DND-41 (cell line): ENCODE measurements at regions not wholly inside any gene's neighbourhood (a gene's known extent, or its start where the extent isn't known, plus 50 kb on each side); places are given as distances from the start of the nearest gene placed in this dataset.

Experiments used
- ATAC-seq: fragments of 200-7000 bp; cut with Tn5 transposase; 3 replicates; pipeline ENCODE4 v1.9.1; 2021; ENCODE audit warnings: low read depth; ENCODE audit not compliant: insufficient read depth
- DNase-seq: peaks from one replicate; pipeline ENCODE4 v3.0.0-alpha.2; 2020
- H2AFZ ChIP-seq: 2 replicates; pipeline ENCODE4 v1.6.0; 2012; ENCODE audit warnings: low read depth, low read length
- H3K27ac ChIP-seq: 2 replicates; pipeline ENCODE4 v1.5.1; 2012; ENCODE audit warnings: low read length, inconsistent platforms
- H3K27me3 ChIP-seq: fragments of 200-600 bp; sonication (generic); 2 replicates; pipeline ENCODE4 v1.6.0; 2012; ENCODE audit warnings: low read length, mild to moderate bottlenecking, inconsistent platforms; ENCODE audit not compliant: insufficient read depth, poor library complexity
- H3K36me3 ChIP-seq: 2 replicates; pipeline ENCODE4 v1.5.1; 2012; ENCODE audit warnings: low read length, inconsistent platforms; ENCODE audit not compliant: insufficient read depth
- H3K4me1 ChIP-seq: 2 replicates; pipeline ENCODE4 v1.5.1; 2012; ENCODE audit warnings: mild to moderate bottlenecking, low read length; ENCODE audit not compliant: insufficient read depth
- H3K4me2 ChIP-seq: 2 replicates; pipeline ENCODE4 v1.6.0; 2012; ENCODE audit warnings: mild to moderate bottlenecking, moderate library complexity, low read length, inconsistent platforms; ENCODE audit not compliant: insufficient read depth
- H3K4me3 ChIP-seq, 2 experiments: fragments of 200-600 bp in 1 of 2; shearing (Covaris generic) in 1 of 2; 2 replicates each; pipeline ENCODE4 v1.5.1; 2012 to 2016; ENCODE audit warnings: inconsistent platforms in 2 of 2, low read length in 2 of 2, mild to moderate bottlenecking in 2 of 2, low read depth in 1 of 2, moderate library complexity in 1 of 2
- H3K79me2 ChIP-seq: 2 replicates; pipeline ENCODE4 v1.6.0; 2012; ENCODE audit warnings: low read length, inconsistent platforms; ENCODE audit not compliant: insufficient read depth
- H3K9ac ChIP-seq: 2 replicates; pipeline ENCODE4 v1.6.0; 2012; ENCODE audit warnings: low read depth, mild to moderate bottlenecking, inconsistent platforms, low read length, moderate library complexity
- H3K9me3 ChIP-seq: 2 replicates; pipeline ENCODE4 v1.5.1; 2012; ENCODE audit warnings: low read length, moderate library complexity, mild to moderate bottlenecking, inconsistent platforms; ENCODE audit not compliant: insufficient read depth, severe bottlenecking
- H4K20me1 ChIP-seq: 2 replicates; pipeline ENCODE4 v1.6.0; 2012; ENCODE audit warnings: low read length; ENCODE audit not compliant: insufficient read depth
- EZH2 ChIP-seq: IDR thresholded peaks from 3 replicates; pipeline ENCODE4 v1.6.1; 2012; ENCODE audit warnings: borderline replicate concordance, low read depth, mild to moderate bottlenecking, moderate library complexity, low read length, inconsistent platforms; ENCODE audit not compliant: severe bottlenecking
- TF ChIP-seq, protein P1 (sequence below): IDR thresholded peaks from 2 replicates; pipeline ENCODE4 v1.5.1; 2012; ENCODE audit warnings: borderline replicate concordance, low read length, moderate library complexity, mild to moderate bottlenecking; ENCODE audit not compliant: poor library complexity, severe bottlenecking; ENCODE audit errors: extremely low read depth

DNA sequence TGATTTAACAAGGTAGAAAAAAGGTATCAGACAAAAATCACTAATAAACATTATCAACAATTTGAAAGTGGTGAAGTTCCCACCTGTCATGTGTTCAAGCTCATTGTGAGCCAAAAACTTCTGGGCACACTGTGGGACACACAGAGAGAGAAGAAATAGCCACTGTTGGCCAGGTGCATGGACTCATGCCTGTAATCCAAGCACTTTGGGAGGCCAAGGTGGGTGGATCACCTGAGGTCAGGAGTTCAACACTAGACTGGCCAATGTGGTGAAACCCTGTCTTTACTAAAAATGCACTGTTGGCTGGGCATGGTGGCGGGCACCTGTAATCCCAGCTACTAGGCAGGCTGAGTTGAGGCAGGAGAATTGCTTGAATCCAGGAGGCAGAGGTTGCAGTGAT, 167.4 kb downstream of the TOX3 start:
- Histone ChIP-seq H3K27me3 (peaks cover 5% of the 10 kb centered on the region), H3K4me2 (no peak overlapping the region), H4K20me1 (no peaks in the 10 kb centered on the region), H3K9me3 (no peaks in the 10 kb centered on the region), H3K79me2 (no peaks in the 10 kb centered on the region), H3K4me1 (no peaks in the 10 kb centered on the region), H2AFZ (no peak overlapping the region), H3K36me3 (no peaks in the 10 kb centered on the region), H3K4me3 (no peak overlapping the region), H3K9ac (no peak overlapping the region), H3K27ac (no peak overlapping the region)
- ATAC-seq, result no peak
- DNase-seq, result no peak
- no peak for TF ChIP-seq EZH2
- TF ChIP-seq, protein P1, sequence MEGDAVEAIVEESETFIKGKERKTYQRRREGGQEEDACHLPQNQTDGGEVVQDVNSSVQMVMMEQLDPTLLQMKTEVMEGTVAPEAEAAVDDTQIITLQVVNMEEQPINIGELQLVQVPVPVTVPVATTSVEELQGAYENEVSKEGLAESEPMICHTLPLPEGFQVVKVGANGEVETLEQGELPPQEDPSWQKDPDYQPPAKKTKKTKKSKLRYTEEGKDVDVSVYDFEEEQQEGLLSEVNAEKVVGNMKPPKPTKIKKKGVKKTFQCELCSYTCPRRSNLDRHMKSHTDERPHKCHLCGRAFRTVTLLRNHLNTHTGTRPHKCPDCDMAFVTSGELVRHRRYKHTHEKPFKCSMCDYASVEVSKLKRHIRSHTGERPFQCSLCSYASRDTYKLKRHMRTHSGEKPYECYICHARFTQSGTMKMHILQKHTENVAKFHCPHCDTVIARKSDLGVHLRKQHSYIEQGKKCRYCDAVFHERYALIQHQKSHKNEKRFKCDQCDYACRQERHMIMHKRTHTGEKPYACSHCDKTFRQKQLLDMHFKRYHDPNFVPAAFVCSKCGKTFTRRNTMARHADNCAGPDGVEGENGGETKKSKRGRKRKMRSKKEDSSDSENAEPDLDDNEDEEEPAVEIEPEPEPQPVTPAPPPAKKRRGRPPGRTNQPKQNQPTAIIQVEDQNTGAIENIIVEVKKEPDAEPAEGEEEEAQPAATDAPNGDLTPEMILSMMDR, result no peak

DNA sequence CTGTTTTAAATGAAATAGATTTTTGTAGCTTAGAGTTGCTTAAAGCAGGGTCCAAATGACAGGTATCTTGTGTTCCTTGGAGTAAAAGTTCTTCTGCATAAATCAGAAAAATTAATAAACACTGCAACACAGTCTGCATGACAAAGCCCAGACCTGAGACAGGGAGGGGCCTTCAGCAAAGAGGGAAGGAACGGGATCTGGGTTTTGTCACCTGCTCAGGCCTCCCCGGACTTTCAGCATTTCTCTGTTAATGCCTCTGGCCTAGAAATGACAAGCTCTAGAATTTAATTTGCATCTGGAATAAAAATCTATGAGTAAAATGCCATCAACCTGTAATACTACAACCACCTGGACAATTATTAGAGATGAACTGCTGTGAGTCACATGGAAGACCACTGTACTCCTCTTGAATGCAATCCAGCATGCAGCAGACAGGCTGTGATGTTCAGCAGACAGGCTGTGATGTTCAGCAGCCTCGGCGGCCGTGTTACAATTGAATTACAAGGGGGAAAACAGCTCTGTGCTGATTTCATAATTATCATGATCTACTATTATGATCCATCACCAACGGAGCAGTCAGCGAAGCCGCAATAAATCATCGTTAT, 170.2 kb downstream of the TOX3 start:
- Histone ChIP-seq H3K36me3 (no peaks in the 10 kb centered on the region), H3K27me3 (peaks cover 5% of the 10 kb centered on the region), H2AFZ (no peak overlapping the region), H3K4me2 (no peak overlapping the region), H3K27ac (no peak overlapping the region), H3K9ac (no peak overlapping the region), H3K79me2 (no peaks in the 10 kb centered on the region), H4K20me1 (no peaks in the 10 kb centered on the region), H3K9me3 (no peaks in the 10 kb centered on the region), H3K4me1 (no peaks in the 10 kb centered on the region), H3K4me3 (no peak overlapping the region)
- DNase-seq (no peak), ATAC-seq (no peak)
- TF ChIP-seq, protein P1, result no peak
- TF ChIP-seq EZH2, result no peak

DNA sequence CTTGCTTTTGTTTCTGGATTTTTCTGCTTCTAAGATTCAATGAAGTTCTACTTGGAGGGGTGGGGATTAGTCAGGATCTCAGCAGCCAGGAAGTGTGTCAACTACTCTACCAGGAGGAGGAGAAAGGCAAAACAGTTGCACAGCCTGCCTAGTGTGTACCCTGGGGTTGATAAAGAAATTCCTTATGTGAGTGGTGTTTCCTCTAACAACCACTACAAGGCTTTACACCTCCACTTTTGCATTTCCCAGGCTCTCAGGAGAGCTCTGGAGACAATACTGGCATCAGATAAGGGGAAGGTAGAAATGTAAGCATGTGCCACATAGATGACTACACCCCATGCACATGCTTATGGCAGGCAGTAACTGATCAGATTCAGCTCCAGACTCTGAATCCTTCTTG, 174.6 kb downstream of the TOX3 start:
- DNase-seq, result no peak
- Histone ChIP-seq H3K27ac (no peak overlapping the region), H3K9ac (no peak overlapping the region), H3K4me1 (no peaks in the 10 kb centered on the region), H4K20me1 (no peaks in the 10 kb centered on the region), H3K27me3 (peaks cover 5% of the 10 kb centered on the region), H2AFZ (no peak overlapping the region), H3K9me3 (no peaks in the 10 kb centered on the region), H3K4me2 (no peak overlapping the region), H3K4me3 (no peak overlapping the region), H3K79me2 (no peaks in the 10 kb centered on the region), H3K36me3 (no peaks in the 10 kb centered on the region)
- TF ChIP-seq EZH2, result no peak
- TF ChIP-seq, protein P1, result no peak
- no peak for ATAC-seq

DNA sequence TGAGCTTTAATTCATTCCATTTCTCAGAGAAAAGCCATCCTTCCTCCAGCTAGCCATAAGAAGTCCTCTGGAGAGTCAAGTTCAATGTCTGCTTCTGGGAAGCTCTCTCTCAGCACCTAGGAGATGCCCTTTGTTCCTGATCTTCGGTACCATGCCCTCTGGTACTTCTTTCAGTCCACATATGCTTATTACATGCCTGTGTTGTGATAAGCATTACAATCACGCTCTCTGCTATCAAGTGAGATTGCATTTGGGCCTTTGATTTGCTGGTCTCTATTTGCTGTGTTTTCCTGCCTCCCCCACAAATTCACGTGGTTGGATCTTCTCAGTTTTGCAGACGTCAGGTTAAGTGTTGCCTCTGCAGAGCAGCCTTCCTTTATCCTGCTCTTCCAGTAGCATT, 178.1 kb downstream of the TOX3 start:
- no peaks in the 10 kb centered on the region for H3K36me3 ChIP-seq
- no peaks in the 10 kb centered on the region for H4K20me1 ChIP-seq
- no peaks in the 10 kb centered on the region for H3K4me1 ChIP-seq
- no peaks in the 10 kb centered on the region for H3K79me2 ChIP-seq
- H3K9me3 ChIP-seq, result no peaks in the 10 kb centered on the region
- H3K4me2 ChIP-seq, result no peak overlapping the region
- no peak for DNase-seq
- no peaks in the 10 kb centered on the region for H3K27me3 ChIP-seq
- ATAC-seq, result no peak
- no peak overlapping the region for H3K27ac ChIP-seq
- H2AFZ ChIP-seq, result no peak overlapping the region
- TF ChIP-seq, protein P1, result no peak
- no peak for TF ChIP-seq EZH2
- H3K4me3 ChIP-seq, result no peak overlapping the region
- H3K9ac ChIP-seq, result no peak overlapping the region
